ENCODE measurements at regions not wholly inside any gene's neighbourhood (a gene's known extent, or its start where the extent isn't known, plus 50 kb on each side); places are given as distances from the start of the nearest gene placed in this dataset.

DNA sequence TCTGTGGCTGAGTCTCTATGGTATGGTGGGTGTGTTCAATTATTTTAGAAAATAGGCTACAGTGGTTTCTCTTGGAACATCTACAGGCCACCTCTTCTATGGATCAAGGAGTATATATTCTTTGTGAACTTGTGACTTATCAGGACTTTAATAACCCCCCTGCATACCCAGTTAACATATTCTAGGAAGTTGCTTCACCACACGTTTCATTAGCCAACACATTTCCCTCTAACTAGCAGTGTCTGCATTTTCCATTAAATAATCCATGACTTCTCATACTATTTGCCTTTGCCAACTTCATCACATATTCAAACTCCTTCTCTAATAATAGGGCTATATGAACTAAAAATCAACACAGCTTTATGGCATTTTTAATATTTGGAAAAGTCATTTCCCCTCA is 187.6 kb upstream of the ARL4C start:
- TF ChIP-seq YY1 (IDR thresholded peaks at IDR 0.05; ENCODE audit: insufficient read depth, insufficient read length) (no peak), ZNF274 (IDR thresholded peaks at IDR 0.05; ENCODE audit: low read depth, low read length) (no peak)

All from NT2/D1 (cell line).